NT2/D1 (cell line): ENCODE measurements at regions not wholly inside any gene's neighbourhood (a gene's known extent, or its start where the extent isn't known, plus 50 kb on each side); places are given as distances from the start of the nearest gene placed in this dataset.
"Not testable (repeated sequence)": the region's sequence is repeated elsewhere in the genome, so short reads cannot be mapped to it uniquely, and the experiment has no call there.

Experiments
- DNase-seq: peaks from one replicate; pipeline ENCODE4 v3.0.0-alpha.2; 2011; ENCODE audit warnings: low read depth, low spot score
- H3K27me3 ChIP-seq: 2 replicates; pipeline ENCODE4 v1.6.0; 2011; ENCODE audit warnings: mild to moderate bottlenecking; ENCODE audit not compliant: insufficient read length, insufficient read depth
- H3K36me3 ChIP-seq: 2 replicates; pipeline ENCODE4 v1.6.1; 2011; ENCODE audit warnings: mild to moderate bottlenecking, low read length, mixed read lengths; ENCODE audit not compliant: insufficient read depth, insufficient read length
- H3K4me1 ChIP-seq: 2 replicates; pipeline ENCODE4 v1.5.1; 2011; ENCODE audit not compliant: insufficient read depth, insufficient read length
- H3K4me3 ChIP-seq: 2 replicates; pipeline ENCODE4 v1.5.1; 2011; ENCODE audit warnings: low read depth; ENCODE audit not compliant: insufficient read length
- H3K9ac ChIP-seq: 2 replicates; pipeline ENCODE4 v1.6.0; 2011; ENCODE audit warnings: low read depth; ENCODE audit not compliant: insufficient read length
- H3K9me3 ChIP-seq: 2 replicates; pipeline ENCODE4 v1.5.1; 2011; ENCODE audit warnings: mild to moderate bottlenecking, low read length; ENCODE audit not compliant: insufficient read depth
- SUZ12 ChIP-seq: IDR thresholded peaks from 2 replicates; pipeline ENCODE4 v1.6.1; 2011; ENCODE audit not compliant: insufficient read length, insufficient read depth; ENCODE audit errors: extremely low read depth
- YY1 ChIP-seq: IDR thresholded peaks from 2 replicates; pipeline ENCODE4 v1.6.1; 2011; ENCODE audit not compliant: insufficient read length, insufficient read depth
- ZNF274 ChIP-seq: IDR thresholded peaks from 2 replicates; pipeline ENCODE4 v1.6.1; 2011; ENCODE audit warnings: mild to moderate bottlenecking, low read depth, low read length

GRCh38 chr4:166195101-166195500 is 322.1 kb downstream of the TLL1 start:
- Histone ChIP-seq H3K4me1 (no peaks in the 10 kb centered on the region), H3K4me3 (no peak overlapping the region), H3K36me3 (no peaks in the 10 kb centered on the region), H3K9ac (no peak overlapping the region), H3K9me3 (no peaks in the 10 kb centered on the region), H3K27me3 (no peaks in the 10 kb centered on the region)
- no peak for DNase-seq
- no peak for TF ChIP-seq SUZ12
- no peak for TF ChIP-seq ZNF274
- no peak for TF ChIP-seq YY1

GRCh38 chr4:166197166-166197565 is 324.1 kb downstream of the TLL1 start:
- Histone ChIP-seq H3K4me3 (no peak overlapping the region), H3K4me1 (no peaks in the 10 kb centered on the region), H3K9me3 (no peaks in the 10 kb centered on the region), H3K9ac (no peak overlapping the region), H3K36me3 (peaks cover 7% of the 10 kb centered on the region), H3K27me3 (no peaks in the 10 kb centered on the region)
- TF ChIP-seq SUZ12 (no peak), ZNF274 (no peak), YY1 (no peak)
- no peak for DNase-seq

GRCh38 chr4:166198041-166198440 is 325.0 kb downstream of the TLL1 start:
- Histone ChIP-seq H3K27me3 (no peaks in the 10 kb centered on the region), H3K36me3 (peaks cover 10% of the 10 kb centered on the region), H3K9me3 (no peaks in the 10 kb centered on the region), H3K4me1 (no peaks in the 10 kb centered on the region), H3K9ac (peak overlapping the region; percentile 76), H3K4me3 (peak overlapping the region; percentile 71)
- TF ChIP-seq ZNF274 (no peak), YY1 (no peak), SUZ12 (no peak)
- peak; percentile 23 for DNase-seq

- Histone ChIP-seq H3K4me3 (peak overlapping the region; percentile 71), H3K36me3 (peaks cover 11% of the 10 kb centered on the region), H3K9me3 (no peaks in the 10 kb centered on the region), H3K4me1 (no peaks in the 10 kb centered on the region), H3K9ac (peak overlapping the region; percentile 76), H3K27me3 (no peaks in the 10 kb centered on the region)
- TF ChIP-seq ZNF274, result no peak
- TF ChIP-seq SUZ12, result no peak
- TF ChIP-seq YY1, result peak; percentile 35
- peak; percentile 8 for DNase-seq
Measured at GRCh38 chr4:166198516-166199310, 325.7 kb downstream of the TLL1 start.

- no peak overlapping the region for H3K4me3 ChIP-seq
- no peaks in the 10 kb centered on the region for H3K4me1 ChIP-seq
- no peak overlapping the region for H3K9ac ChIP-seq
- DNase-seq, result no peak
- H3K27me3 ChIP-seq, result no peaks in the 10 kb centered on the region
- peaks cover 19% of the 10 kb centered on the region for H3K36me3 ChIP-seq
- H3K9me3 ChIP-seq, result no peaks in the 10 kb centered on the region
- TF ChIP-seq ZNF274 (no peak), SUZ12 (no peak)
Measured at GRCh38 chr4:166202991-166203390, 330.0 kb downstream of the TLL1 start.

GRCh38 chr4:166212326-166212725 is 339.3 kb downstream of the TLL1 start:
- DNase-seq, H3K4me1 ChIP-seq, H3K9ac ChIP-seq, H3K27me3 ChIP-seq, H3K36me3 ChIP-seq, H3K4me3 ChIP-seq: not testable (repeated sequence)
- peaks cover 33% of the 10 kb centered on the region for H3K9me3 ChIP-seq

DNA sequence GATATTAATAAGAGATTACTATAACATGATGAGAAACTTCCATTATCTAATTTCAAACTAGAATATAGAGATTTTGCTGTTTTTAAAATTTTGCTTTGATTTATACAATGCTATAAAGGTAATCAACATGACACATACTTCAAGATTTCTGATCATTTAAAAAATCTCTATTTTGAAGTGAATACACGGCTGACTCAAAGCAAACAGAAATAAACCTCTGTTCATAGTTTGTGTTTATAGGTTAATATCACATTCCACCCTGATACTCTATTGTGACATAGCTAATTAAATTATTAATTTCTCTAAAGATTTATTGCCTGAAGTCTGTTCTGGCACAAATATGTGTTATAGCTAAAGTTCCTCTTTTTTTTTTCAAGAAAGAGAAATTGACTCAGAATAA is 349.2 kb downstream of the TLL1 start:
- DNase-seq, result no peak
- Histone ChIP-seq H3K27me3 (no peaks in the 10 kb centered on the region), H3K9me3 (no peaks in the 10 kb centered on the region), H3K4me3 (no peak overlapping the region), H3K4me1 (no peaks in the 10 kb centered on the region), H3K9ac (no peak overlapping the region), H3K36me3 (no peaks in the 10 kb centered on the region)
- TF ChIP-seq SUZ12 (no peak), ZNF274 (no peak), YY1 (no peak)

GRCh38 chr4:166228112-166228511 is 355.1 kb downstream of the TLL1 start:
- TF ChIP-seq YY1, result no peak
- no peak for DNase-seq
- Histone ChIP-seq H3K27me3 (no peaks in the 10 kb centered on the region), H3K36me3 (peaks cover 4% of the 10 kb centered on the region), H3K4me3 (no peak overlapping the region), H3K9ac (no peak overlapping the region), H3K4me1 (no peaks in the 10 kb centered on the region), H3K9me3 (no peaks in the 10 kb centered on the region; the same call in 1 of the 2 replicates)
